Prostate gland (tissue), 2 donors: ENCODE measurements at regions not wholly inside any gene's neighbourhood (a gene's known extent, or its start where the extent isn't known, plus 50 kb on each side); places are given as distances from the start of the nearest gene placed in this dataset.

Source experiments
- DNase-seq: peaks from one replicate; pipeline ENCODE4 v3.0.0-alpha.2; 2019; ENCODE audit warnings: low spot score
- H3K27ac ChIP-seq, 2 donors: fragments of 200-600 bp; sonication (generic); 2 replicates each; pipeline ENCODE4 v1.5.1; 2017 to 2019
- H3K27me3 ChIP-seq: fragments of 200-600 bp; sonication (generic); replicated peaks from 2 replicates; pipeline ENCODE4 v1.5.1; 2019; ENCODE audit not compliant: insufficient read depth
- H3K36me3 ChIP-seq, 2 donors: fragments of 200-600 bp; sonication (generic); 1 replicate in 1 of 2; 2 replicates in 1 of 2; pipeline versions ENCODE4 v1.5.1 to v1.8.1; 2017 to 2019
- H3K4me1 ChIP-seq: fragments of 200-600 bp; sonication (generic); replicated peaks from 2 replicates; pipeline ENCODE4 v1.5.1; 2019
- H3K4me3 ChIP-seq, 2 donors: fragments of 200-600 bp; sonication (generic); 2 replicates each; pipeline ENCODE4 v1.5.1; 2017 to 2019
- H3K9me3 ChIP-seq: fragments of 200-600 bp; sonication (generic); 2 replicates; pipeline ENCODE4 v1.5.1; 2017
- POLR2A ChIP-seq: fragments of 450-650 bp; IDR thresholded peaks from one replicate; pipeline ENCODE4 v1.6.1; 2016; ENCODE audit warnings: antibody characterized with exemption, mild to moderate bottlenecking
- POLR2AphosphoS5 ChIP-seq: sonication (generic); formaldehyde crosslinking; IDR thresholded peaks from one replicate; pipeline ENCODE4 v1.6.1; 2017; ENCODE audit warnings: antibody characterized with exemption
- WGBS: methylation state at CpG from one replicate; pipeline ENCODE4 v1.1.5; 2018; 5-methylcytosine and 5-hydroxymethylcytosine counted together
- intact Hi-C: fragments of 100-400 bp; cut with DNase I; formaldehyde crosslinking; loops from one replicate; pipeline ENCODE4 v1.14.2; 2022
- small RNA-seq, 2 donors: library from RNA; depleted of rRNA; stranded (forward); fragments of <200 nt; gene quantifications; one replicate each; pipeline ENCODE3, GENCODE V24; 2016
- TF ChIP-seq, protein P1 (sequence below), 4 experiments: fragments of 200-600 bp in 2 of 4; fragments of 450-650 bp in 2 of 4; sonication (generic) in 2 of 4; IDR thresholded peaks; 1 replicate in 3 of 4; 2 replicates in 1 of 4; pipeline ENCODE4 v1.5.1; 2016 to 2019; ENCODE audit warnings: antibody characterized with exemption in 4 of 4, mild to moderate bottlenecking in 2 of 4, moderate library complexity in 2 of 4

DNA sequence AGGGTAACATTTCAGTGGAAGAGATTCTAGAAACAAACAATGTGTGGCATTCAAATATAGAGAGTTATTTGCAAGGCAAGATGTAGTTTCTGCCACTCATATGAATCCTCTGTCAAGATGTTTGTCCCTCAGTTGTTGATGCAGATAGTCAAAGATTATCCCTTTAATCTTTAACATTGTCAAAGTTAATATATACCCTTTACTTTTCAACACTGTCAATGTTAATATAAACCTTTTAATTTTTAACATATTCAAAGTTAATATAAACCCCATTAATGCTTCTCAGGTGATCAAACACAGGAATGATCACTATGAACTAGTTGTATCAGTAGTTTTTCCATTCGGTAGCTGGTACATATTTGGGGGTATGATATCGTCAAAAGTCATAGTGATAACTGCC, 51.9 kb upstream of the PICALM start:
- Histone ChIP-seq H3K36me3 (no peaks in the 10 kb centered on the region), H3K4me3 (no peak overlapping the region), H3K27ac (no peak overlapping the region), H3K9me3 (no peaks in the 10 kb centered on the region), H3K27me3 (no peaks in the 10 kb centered on the region), H3K4me1 (no peaks in the 10 kb centered on the region)
- WGBS: 86% methylated on average over 2 of the region's 2 CpGs
- TF ChIP-seq, protein P1, sequence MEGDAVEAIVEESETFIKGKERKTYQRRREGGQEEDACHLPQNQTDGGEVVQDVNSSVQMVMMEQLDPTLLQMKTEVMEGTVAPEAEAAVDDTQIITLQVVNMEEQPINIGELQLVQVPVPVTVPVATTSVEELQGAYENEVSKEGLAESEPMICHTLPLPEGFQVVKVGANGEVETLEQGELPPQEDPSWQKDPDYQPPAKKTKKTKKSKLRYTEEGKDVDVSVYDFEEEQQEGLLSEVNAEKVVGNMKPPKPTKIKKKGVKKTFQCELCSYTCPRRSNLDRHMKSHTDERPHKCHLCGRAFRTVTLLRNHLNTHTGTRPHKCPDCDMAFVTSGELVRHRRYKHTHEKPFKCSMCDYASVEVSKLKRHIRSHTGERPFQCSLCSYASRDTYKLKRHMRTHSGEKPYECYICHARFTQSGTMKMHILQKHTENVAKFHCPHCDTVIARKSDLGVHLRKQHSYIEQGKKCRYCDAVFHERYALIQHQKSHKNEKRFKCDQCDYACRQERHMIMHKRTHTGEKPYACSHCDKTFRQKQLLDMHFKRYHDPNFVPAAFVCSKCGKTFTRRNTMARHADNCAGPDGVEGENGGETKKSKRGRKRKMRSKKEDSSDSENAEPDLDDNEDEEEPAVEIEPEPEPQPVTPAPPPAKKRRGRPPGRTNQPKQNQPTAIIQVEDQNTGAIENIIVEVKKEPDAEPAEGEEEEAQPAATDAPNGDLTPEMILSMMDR (IDR thresholded peaks at IDR 0.05): no peak
- TF ChIP-seq POLR2A (no peak), POLR2AphosphoS5 (no peak)
- intact Hi-C loops: no loop called here
- no peak for DNase-seq

DNA sequence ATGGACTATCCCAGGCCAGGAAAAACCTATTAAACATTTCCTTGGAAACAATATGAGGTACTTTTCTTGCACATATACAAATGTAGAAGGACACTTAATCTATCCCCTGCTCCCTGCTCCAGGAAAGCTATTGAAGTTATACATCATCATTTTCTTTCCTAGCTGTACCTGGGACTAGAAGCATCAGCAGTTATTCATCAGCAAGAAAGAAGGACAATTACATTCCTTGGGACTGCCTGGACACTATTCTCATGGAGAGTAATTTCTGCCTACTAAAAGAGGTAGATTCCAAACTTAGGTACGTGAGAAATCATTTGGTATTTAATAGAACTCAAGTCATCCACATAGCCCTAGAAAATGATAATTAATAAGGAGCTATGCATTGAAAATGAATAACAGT, 51.0 kb upstream of the PICALM start:
- H3K4me3 ChIP-seq: no peak overlapping the region
- no peak for TF ChIP-seq POLR2AphosphoS5
- TF ChIP-seq POLR2A: no peak
- TF ChIP-seq, protein P1 (IDR thresholded peaks at IDR 0.05): no peak
- no peaks in the 10 kb centered on the region for H3K27me3 ChIP-seq
- no peaks in the 10 kb centered on the region for H3K36me3 ChIP-seq
- 77% methylated on average over 1 of the region's 1 CpG for WGBS
- DNase-seq: no peak
- no peak overlapping the region for H3K27ac ChIP-seq
- no peaks in the 10 kb centered on the region for H3K4me1 ChIP-seq
- intact Hi-C loops: loop anchor here (5.0 kb wide), 1 partner anchor 48 kb away; no protein-coding TSS in a partner anchor
- H3K9me3 ChIP-seq: no peaks in the 10 kb centered on the region

DNA sequence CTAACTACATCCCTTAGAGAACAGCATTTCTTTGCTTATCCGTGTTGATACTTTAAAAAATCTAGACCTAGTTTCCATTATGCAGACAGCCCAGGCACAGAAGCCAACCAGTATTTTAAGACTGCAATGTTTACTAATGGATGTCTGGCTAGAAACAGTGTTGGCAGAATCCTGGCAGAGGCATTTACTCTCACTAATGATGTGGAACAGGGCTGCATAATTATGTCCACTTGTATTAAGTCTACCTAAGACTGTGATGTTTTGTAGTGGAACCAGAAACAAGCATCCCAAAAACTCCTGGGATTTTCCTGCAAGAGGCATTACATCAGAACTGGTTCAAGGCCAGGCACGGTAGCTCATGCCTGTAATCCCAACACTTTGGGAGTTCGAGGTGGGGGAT, 50.2 kb upstream of the PICALM start:
- Histone ChIP-seq H3K4me3 (no peak overlapping the region), H3K4me1 (no peaks in the 10 kb centered on the region), H3K36me3 (no peaks in the 10 kb centered on the region), H3K9me3 (no peaks in the 10 kb centered on the region), H3K27ac (no peak overlapping the region), H3K27me3 (no peaks in the 10 kb centered on the region)
- WGBS: 23% methylated on average over 3 of the region's 3 CpGs
- DNase-seq: no peak
- no peak for TF ChIP-seq POLR2A
- no peak for TF ChIP-seq POLR2AphosphoS5
- TF ChIP-seq, protein P1 (IDR thresholded peaks at IDR 0.05): no peak
- intact Hi-C loops: loop anchor here (5.0 kb wide), 1 partner anchor 47 kb away; no protein-coding TSS in a partner anchor

Small RNA genes lying in the stretch of these regions (small RNA-seq; reads per million reads assigned to genes)
- 0 reads per million in 2 donors for gene RNU6-560P
